Stimulated activated CD4-positive, alpha-beta T cell treated with anti-CD3 and anti-CD28 coated beads, Interleukin-4, amount 100 ng/mL, for 24 hours (primary cell): ENCODE measurements at regions not wholly inside any gene's neighbourhood (a gene's known extent, or its start where the extent isn't known, plus 50 kb on each side); places are given as distances from the start of the nearest gene placed in this dataset.

ENCODE experiments used
- DNase-seq: peaks from one replicate; pipeline ENCODE4 v3.0.0-alpha.2; 2020

GRCh38 chr4:14496969-14497368 lies 505.3 kb upstream of the CPEB2 start:
- no peak for DNase-seq

DNA sequence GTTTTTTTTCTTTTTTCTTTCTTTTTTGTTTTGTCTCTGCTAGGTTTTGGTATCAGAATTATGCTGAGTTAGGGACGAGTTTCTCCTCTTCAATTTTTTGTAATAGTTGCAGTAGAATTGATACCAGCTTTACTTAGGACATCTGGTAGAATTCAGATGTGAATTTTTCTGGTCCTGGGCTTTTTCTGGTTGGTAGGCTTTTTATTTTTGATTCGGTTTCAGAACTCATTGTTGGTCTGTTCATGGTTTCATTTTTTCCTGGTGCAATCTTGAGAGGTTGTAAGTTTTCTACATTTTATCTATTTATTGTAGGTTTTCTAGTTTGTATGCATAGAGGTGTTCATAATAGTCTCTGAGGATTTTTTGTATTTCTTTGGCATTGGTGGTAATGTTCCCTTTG lies 498.1 kb upstream of the CPEB2 start:
- no peak for DNase-seq

DNA sequence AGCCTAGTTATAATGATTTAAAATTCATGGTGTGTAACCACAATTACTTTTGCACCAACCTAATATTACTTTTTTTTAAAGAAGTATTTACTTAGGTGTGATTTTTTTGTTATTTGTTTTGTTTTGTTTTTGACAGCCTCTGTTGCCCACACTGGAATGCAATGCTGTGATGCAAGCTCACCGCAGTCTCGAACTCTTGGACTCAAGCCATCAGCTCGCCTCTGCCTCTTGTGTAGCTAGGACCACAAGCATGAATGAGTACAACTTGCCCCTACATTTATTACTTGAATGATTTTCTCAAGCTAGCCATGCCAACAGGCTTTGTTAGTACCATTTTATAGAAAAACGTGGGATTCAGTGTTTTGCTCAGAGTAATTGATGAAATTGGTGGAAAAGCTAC lies 488.8 kb upstream of the CPEB2 start:
- DNase-seq = no peak

DNA sequence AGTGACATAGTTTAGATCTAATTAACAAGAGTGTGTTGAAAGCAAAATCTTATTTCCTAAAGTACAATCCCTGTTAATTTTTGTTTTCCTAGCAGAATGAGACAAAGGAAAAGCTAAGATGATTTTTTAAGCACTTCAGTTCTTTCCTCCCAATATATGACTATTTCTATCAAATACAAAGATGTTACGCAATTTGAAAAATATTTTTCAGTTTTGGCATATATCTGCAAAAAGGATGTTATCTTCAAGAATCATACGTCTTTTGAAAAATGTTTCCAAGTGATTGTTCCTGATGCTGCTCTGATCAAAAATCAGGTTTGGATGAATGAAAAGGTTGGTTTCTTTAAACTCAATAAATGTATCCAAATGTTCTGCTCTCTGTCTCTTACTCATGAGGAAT lies 486.7 kb upstream of the CPEB2 start:
- no peak for DNase-seq

DNA sequence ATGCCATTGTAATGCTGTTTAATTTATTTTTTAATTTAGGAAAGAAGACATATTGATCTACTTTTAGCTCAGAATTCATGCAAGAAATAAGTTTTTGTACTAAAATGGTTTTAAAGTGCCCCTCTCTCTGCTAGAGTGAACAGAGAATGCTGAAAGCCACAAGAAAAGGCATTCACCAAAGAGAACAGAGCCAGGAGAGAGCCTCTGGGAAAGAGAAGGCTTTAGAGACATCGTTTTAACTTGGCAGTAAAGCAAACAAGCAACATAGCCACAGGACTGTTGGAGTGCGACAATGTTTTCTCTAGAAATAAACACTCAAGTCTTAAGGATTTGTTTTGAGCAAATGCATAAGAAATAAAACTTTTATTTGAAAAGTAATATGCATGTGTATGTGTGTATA lies 484.1 kb upstream of the CPEB2 start:
- no peak for DNase-seq

GRCh38 chr4:14520171-14520570 lies 482.1 kb upstream of the CPEB2 start:
- no peak for DNase-seq

- DNase-seq = no peak
Observed at GRCh38 chr4:14524276-14524675, 478.0 kb upstream of the CPEB2 start.

GRCh38 chr4:14528918-14529317 lies 473.4 kb upstream of the CPEB2 start:
- DNase-seq = no peak

DNA sequence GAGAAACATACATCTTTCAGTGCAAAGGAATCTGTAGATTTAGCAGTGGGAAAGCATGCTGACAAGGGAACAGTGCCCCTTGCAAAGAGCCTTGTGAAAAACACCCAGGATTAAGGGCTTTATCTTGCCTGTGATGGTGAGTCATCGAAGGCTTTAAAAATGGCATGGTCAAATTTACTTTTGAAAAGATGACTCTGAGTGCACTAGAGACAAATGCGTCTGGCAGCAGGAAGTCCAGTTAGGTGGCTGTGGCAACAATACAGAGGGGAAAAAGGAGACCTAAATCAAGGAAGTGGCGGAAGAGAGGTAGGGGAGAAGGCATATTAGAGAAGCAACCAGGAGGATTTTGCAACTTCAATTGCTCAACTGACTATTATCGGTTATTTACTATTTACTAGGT lies 472.6 kb upstream of the CPEB2 start:
- DNase-seq = no peak

- DNase-seq = no peak
Observed at GRCh38 chr4:14532436-14532835, 469.8 kb upstream of the CPEB2 start.

- DNase-seq = no peak
Observed at GRCh38 chr4:14539246-14539645, 463.0 kb upstream of the CPEB2 start.

- DNase-seq = no peak
Observed at GRCh38 chr4:14545163-14545562, 457.1 kb upstream of the CPEB2 start.

DNA sequence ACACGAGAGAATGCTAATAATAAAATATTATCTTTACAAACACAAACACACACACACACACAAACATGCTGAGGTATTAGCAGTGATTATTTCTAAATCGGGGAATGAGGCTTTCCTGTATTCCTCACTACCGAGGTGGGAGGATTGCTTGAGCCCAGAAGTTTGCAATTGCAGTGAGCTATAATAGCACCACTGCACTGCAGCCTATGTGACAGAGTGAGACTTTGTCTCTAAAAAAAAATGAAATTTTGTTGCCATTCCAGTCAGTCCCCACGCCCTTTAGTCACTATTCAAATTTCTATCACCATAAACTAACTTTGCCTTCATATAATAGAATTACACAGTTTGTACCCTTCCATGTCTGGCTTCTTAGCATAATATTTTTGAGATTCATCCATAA lies 456.5 kb upstream of the CPEB2 start:
- DNase-seq = no peak

GRCh38 chr4:14552119-14552518 lies 450.2 kb upstream of the CPEB2 start:
- DNase-seq = no peak

- DNase-seq = no peak
Observed at GRCh38 chr4:14559646-14560045, 442.6 kb upstream of the CPEB2 start.

- DNase-seq = no peak
Observed at GRCh38 chr4:14560577-14560976, 441.7 kb upstream of the CPEB2 start.

DNA sequence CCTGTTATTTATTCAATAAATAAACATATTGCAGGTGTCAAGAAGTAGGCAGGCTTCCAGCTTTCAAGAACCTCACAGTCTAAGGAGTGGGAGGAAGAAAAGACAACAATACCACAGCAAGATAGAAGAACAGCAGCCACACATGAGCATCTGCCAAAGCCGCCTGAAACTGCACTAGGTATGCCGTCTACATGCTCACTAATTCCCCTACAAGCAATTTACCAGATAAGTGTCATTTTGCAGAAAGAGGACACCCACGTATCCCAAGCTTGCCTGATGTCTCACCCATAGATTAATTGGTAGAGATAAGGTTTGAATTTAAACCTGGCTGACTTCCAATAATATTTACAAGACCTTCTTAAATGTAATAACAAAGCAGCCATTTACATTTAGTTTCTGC lies 439.4 kb upstream of the CPEB2 start:
- no peak for DNase-seq

DNA sequence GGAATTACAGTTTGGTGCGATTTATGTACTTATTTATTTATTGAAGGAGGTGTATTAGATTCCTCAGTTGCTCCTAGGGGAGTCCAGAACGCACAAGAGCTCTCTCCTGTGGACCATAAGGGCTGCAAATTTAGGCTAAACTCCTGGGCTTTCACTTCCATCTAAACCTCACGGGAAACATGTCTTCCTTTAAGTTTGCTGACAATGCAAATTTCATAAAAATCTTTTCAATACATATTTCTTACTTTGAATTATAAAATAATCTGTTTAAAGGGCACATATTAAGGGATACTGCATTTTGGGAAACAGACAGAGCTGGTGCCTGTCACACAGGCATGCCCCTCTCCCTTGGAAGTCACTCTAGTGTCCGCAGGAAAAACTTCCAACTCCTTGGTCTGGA lies 438.0 kb upstream of the CPEB2 start:
- DNase-seq = no peak

- DNase-seq = no peak
Observed at GRCh38 chr4:14566518-14566917, 435.8 kb upstream of the CPEB2 start.

GRCh38 chr4:14568351-14568750 lies 433.9 kb upstream of the CPEB2 start:
- DNase-seq = no peak

DNA sequence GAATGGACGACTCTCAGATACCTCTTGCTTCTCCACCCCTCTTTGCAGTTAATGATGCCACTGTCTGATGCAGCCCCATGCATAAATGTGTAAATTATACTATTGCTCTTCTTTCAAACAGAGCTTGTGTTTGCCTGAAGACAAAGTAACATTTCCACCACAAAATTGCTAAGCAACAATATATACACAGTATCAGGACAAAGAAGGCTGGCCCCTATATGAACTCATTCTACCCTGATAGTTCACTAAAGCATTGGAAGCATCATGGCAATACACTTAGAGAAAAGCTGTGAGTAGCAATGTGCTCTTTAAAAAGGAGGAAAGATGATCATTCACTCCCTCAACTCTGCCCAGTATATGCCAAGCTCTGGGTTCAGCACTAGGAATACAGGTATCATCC lies 427.0 kb upstream of the CPEB2 start:
- DNase-seq = no peak

DNA sequence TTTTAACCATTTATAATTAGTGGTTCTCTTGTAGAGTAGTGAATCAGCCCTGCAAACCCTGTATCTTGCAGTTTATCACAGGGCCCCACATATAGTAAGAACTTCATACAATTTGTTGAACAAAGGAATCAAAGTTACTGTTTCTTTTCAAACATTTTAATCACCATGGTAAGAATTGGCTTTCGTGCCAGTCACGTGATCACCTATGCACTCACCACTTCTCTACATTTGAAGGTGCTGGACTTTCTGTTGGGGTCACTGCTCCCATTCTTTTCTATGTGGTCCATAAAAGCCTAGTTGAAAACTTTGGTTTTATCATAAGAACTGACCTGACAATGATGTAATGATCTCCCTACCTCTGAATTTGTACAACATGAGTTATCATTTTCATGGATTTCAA lies 426.4 kb upstream of the CPEB2 start:
- DNase-seq = no peak

DNA sequence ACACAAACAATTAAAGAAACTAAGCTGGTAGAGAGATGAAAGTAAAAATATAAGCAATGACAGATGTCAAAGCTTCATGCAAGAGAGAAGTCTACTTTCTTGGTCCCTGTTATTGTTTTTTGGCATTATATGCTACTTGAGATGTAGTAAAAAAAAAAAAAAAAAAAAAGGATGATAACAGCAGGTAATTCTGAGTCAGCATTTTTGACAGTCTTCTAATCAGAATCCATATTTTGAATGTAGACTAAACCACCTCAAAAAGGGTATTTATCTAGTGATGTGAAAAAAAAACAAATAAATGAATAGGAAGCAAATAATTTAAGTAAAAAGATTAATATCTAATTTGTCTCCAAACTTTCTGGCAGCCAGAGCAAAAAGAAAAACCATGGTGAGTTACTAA lies 422.2 kb upstream of the CPEB2 start:
- DNase-seq = no peak

GRCh38 chr4:14581741-14582140 lies 420.5 kb upstream of the CPEB2 start:
- DNase-seq = no peak

GRCh38 chr4:14582677-14583076 lies 419.6 kb upstream of the CPEB2 start:
- no peak for DNase-seq

DNA sequence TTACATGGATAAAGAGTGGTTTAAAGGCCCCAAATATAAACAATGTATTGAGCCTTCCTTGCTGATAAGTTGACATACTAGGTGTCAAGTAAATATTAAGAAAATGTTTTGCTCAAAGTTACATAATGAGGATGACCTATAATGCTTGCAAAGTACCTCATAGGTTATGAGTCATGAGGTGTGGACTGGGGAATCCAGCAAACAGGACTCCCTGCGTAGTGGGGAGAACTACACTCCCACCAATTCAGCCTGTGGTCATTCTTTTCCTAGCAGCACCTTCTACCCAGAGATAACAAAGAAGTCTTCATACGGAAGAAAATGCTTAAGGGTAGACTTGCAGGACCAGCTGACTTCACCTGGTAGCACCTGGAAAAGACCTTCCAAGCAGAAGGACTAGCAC lies 418.9 kb upstream of the CPEB2 start:
- DNase-seq = no peak
